IMR-90 (cell line): ENCODE measurements at regions not wholly inside any gene's neighbourhood (a gene's known extent, or its start where the extent isn't known, plus 50 kb on each side); places are given as distances from the start of the nearest gene placed in this dataset.

Experiments used
- ATAC-seq: fragments of 200-7000 bp; cut with Tn5 transposase; 2 replicates; pipeline ENCODE4 v1.9.1; 2020; ENCODE audit warnings: low read depth, mild to moderate bottlenecking, moderate library complexity
- BruUV-seq: library from RNA; stranded (reverse); fragments of 400-500 nt; replicated peaks from 2 replicates; lab custom pipeline; 2021; lab: Mats Ljungman, UMichigan
- CTCF ChIA-PET: fragments of 300-600 bp; formaldehyde crosslinking; extraction: SDS; loops from one replicate; lab custom pipeline; 2021; ENCODE audit warnings: antibody characterized with exemption; lab: Yijun Ruan, JAX
- POLR2A ChIA-PET: fragments of 300-600 bp; sonication (Branson Sonifier 250); formaldehyde crosslinking; loops from one replicate; lab custom pipeline; 2022; ENCODE audit warnings: antibody characterized with exemption; ENCODE audit not compliant: unreplicated experiment; lab: Charles Lee
- DNase-seq: peaks from one replicate; pipeline ENCODE4 v3.0.0; 2013
- H2AFZ ChIP-seq: replicated peaks from 2 replicates; pipeline ENCODE3; 2013; ENCODE audit warnings: low read length, mild to moderate bottlenecking; ENCODE audit not compliant: poor library complexity
- H2AK5ac ChIP-seq: 2 replicates; pipeline ENCODE4 v1.6.1; 2013; ENCODE audit warnings: low read depth, low read length, inconsistent platforms
- H2AK9ac ChIP-seq: replicated peaks from 2 replicates; pipeline ENCODE3; 2013; ENCODE audit warnings: mild to moderate bottlenecking, low read depth, low read length, moderate library complexity; ENCODE audit not compliant: poor library complexity
- H2BK120ac ChIP-seq: 2 replicates; pipeline ENCODE4 v1.6.1; 2013; ENCODE audit warnings: low read depth, low read length, inconsistent platforms
- H2BK15ac ChIP-seq: 3 replicates; pipeline ENCODE4 v1.6.1; 2013; ENCODE audit warnings: low read depth, low read length, inconsistent platforms
- H2BK20ac ChIP-seq: 2 replicates; pipeline ENCODE4 v1.6.1; 2013; ENCODE audit warnings: low read depth, mild to moderate bottlenecking, inconsistent platforms, low read length, moderate library complexity
- H2BK5ac ChIP-seq: 2 replicates; pipeline ENCODE4 v1.6.1; 2013; ENCODE audit warnings: mild to moderate bottlenecking, low read depth, low read length, inconsistent platforms; ENCODE audit not compliant: poor library complexity, severe bottlenecking
- H3K14ac ChIP-seq: replicated peaks from 2 replicates; pipeline ENCODE4 v1.6.1; 2013; ENCODE audit warnings: low read depth, low read length, inconsistent platforms
- H3K18ac ChIP-seq: 2 replicates; pipeline ENCODE4 v1.6.1; 2013; ENCODE audit warnings: low read depth, low read length, control low read depth
- H3K23ac ChIP-seq: 2 replicates; pipeline ENCODE4 v1.6.1; 2013; ENCODE audit warnings: low read depth, low read length, inconsistent platforms
- H3K27ac ChIP-seq: 2 replicates; pipeline ENCODE4 v1.5.1; 2013; ENCODE audit warnings: mild to moderate bottlenecking, control low read depth, low read length; ENCODE audit not compliant: insufficient read depth
- H3K27me3 ChIP-seq: 2 replicates; pipeline ENCODE4 v1.6.1; 2013; ENCODE audit warnings: low read length; ENCODE audit not compliant: control insufficient read depth, insufficient read depth
- H3K36me3 ChIP-seq: 2 replicates; pipeline ENCODE4 v1.6.1; 2013; ENCODE audit warnings: low read length, mixed read lengths; ENCODE audit not compliant: control insufficient read depth, insufficient read depth
- H3K4ac ChIP-seq: 2 replicates; pipeline ENCODE4 v1.6.1; 2013; ENCODE audit warnings: low read depth, low read length, inconsistent platforms
- H3K4me1 ChIP-seq: 2 replicates; pipeline ENCODE4 v1.6.1; 2013; ENCODE audit warnings: low read length, mixed read lengths; ENCODE audit not compliant: control insufficient read depth, insufficient read depth
- H3K4me2 ChIP-seq: 2 replicates; pipeline ENCODE4 v1.6.1; 2013; ENCODE audit warnings: low read depth, mild to moderate bottlenecking, control low read depth, low read length, moderate library complexity
- H3K4me3 ChIP-seq: 2 replicates; pipeline ENCODE4 v1.5.1; 2013; ENCODE audit warnings: low read depth, mild to moderate bottlenecking, control low read depth, low read length, moderate library complexity; ENCODE audit not compliant: insufficient read depth
- H3K56ac ChIP-seq: 2 replicates; pipeline ENCODE4 v1.6.1; 2013; ENCODE audit warnings: low read length, inconsistent platforms; ENCODE audit not compliant: insufficient read depth; ENCODE audit errors: extremely low read depth
- H3K79me1 ChIP-seq, 2 experiments: 2 replicates each; pipeline ENCODE4 v1.6.1; 2013; ENCODE audit warnings: low read length in 2 of 2, inconsistent platforms in 1 of 2, low read depth in 1 of 2
- H3K9ac ChIP-seq: 2 replicates; pipeline ENCODE4 v1.6.1; 2013; ENCODE audit warnings: low read depth, low read length, control low read depth
- H3K9me1 ChIP-seq: 2 replicates; pipeline ENCODE4 v1.6.1; 2013; ENCODE audit warnings: low read length, inconsistent platforms; ENCODE audit not compliant: insufficient read depth
- H3K9me3 ChIP-seq: 2 replicates; pipeline ENCODE4 v1.6.1; 2013; ENCODE audit warnings: low read length; ENCODE audit not compliant: control insufficient read depth, insufficient read depth
- H4K20me1 ChIP-seq: 2 replicates; pipeline ENCODE4 v1.6.1; 2013; ENCODE audit warnings: low read length, inconsistent platforms; ENCODE audit not compliant: insufficient read depth
- H4K5ac ChIP-seq: 2 replicates; pipeline ENCODE4 v1.6.1; 2013; ENCODE audit warnings: mild to moderate bottlenecking, low read depth, low read length, control low read depth
- H4K8ac ChIP-seq, 2 experiments: 2 replicates each; pipeline ENCODE4 v1.6.1; 2013; ENCODE audit warnings: low read depth in 2 of 2, low read length in 2 of 2, control low read depth in 1 of 2, inconsistent platforms in 1 of 2
- H4K91ac ChIP-seq: 2 replicates; pipeline ENCODE4 v1.6.1; 2013; ENCODE audit warnings: low read depth, low read length, inconsistent platforms; ENCODE audit not compliant: insufficient read depth
- BHLHE40 ChIP-seq: fragments of 150-350 bp; IDR thresholded peaks from 2 replicates; pipeline ENCODE4 v1.6.1; 2016; ENCODE audit warnings: mild to moderate bottlenecking, low read depth, low read length
- CEBPB ChIP-seq: IDR thresholded peaks from 2 replicates; pipeline ENCODE4 v1.6.1; 2012; ENCODE audit warnings: low read depth, low read length, improper control_type of control experiment
- CHD1 ChIP-seq: IDR thresholded peaks from 2 replicates; pipeline ENCODE4 v1.6.1; 2012; ENCODE audit warnings: low read depth, low read length, improper control_type of control experiment
- FOS ChIP-seq: fragments of 150-350 bp; IDR thresholded peaks from 2 replicates; pipeline ENCODE4 v1.6.1; 2016; ENCODE audit warnings: low read depth, low read length
- MAZ ChIP-seq: IDR thresholded peaks from 2 replicates; pipeline ENCODE4 v1.6.1; 2012; ENCODE audit warnings: low read depth, mild to moderate bottlenecking, low read length, improper control_type of control experiment, moderate library complexity, borderline replicate concordance
- MXI1 ChIP-seq: IDR thresholded peaks from 2 replicates; pipeline ENCODE4 v1.6.1; 2012; ENCODE audit warnings: low read depth, mild to moderate bottlenecking, low read length, moderate library complexity, borderline replicate concordance
- NFE2L2 ChIP-seq: fragments of 150-350 bp; IDR thresholded peaks from 2 replicates; pipeline ENCODE4 v1.6.1; 2016; ENCODE audit warnings: low read depth, mild to moderate bottlenecking, low read length
- POLR2A ChIP-seq: IDR thresholded peaks from 2 replicates; pipeline ENCODE4 v1.6.1; 2012; ENCODE audit warnings: mild to moderate bottlenecking, low read depth, low read length
- RAD21 ChIP-seq: IDR thresholded peaks from 2 replicates; pipeline ENCODE4 v1.6.1; 2012; ENCODE audit warnings: low read length, improper control_type of control experiment
- RCOR1 ChIP-seq: IDR thresholded peaks from 2 replicates; pipeline ENCODE4 v1.6.1; 2012; ENCODE audit warnings: mild to moderate bottlenecking, low read length, improper control_type of control experiment; ENCODE audit not compliant: insufficient replicate concordance
- RFX5 ChIP-seq: IDR thresholded peaks from 2 replicates; pipeline ENCODE4 v1.8.0; 2012; ENCODE audit warnings: low read depth, mild to moderate bottlenecking, low read length, moderate library complexity
- SMC3 ChIP-seq: fragments of 150-350 bp; IDR thresholded peaks from 2 replicates; pipeline ENCODE4 v1.6.1; 2016; ENCODE audit warnings: low read depth, mild to moderate bottlenecking, antibody characterized with exemption, low read length, moderate library complexity
- WGBS, 2 experiments: methylation state at CpG; one replicate each; pipeline versions ENCODE4 v1.1.5 to v1.1.7; 2013; ENCODE audit warnings: missing lambda C conversion rate in 2 of 2; ENCODE audit not compliant: insufficient read length in 1 of 2; ENCODE audit errors: extremely low coverage in 2 of 2; 5-methylcytosine and 5-hydroxymethylcytosine counted together
- dilution Hi-C: fragments of 300-500 bp; cut with HindIII; formaldehyde crosslinking; loops from one replicate; pipeline ENCODE4 v1.14.3; 2018; ENCODE audit warnings: low sequenced_read_pairs; ENCODE audit not compliant: unreplicated experiment
- in situ Hi-C: fragments of 300-500 bp; cut with MboI; formaldehyde crosslinking; loops from 3 replicates; pipeline ENCODE4 v1.14.3; 2019; ENCODE audit warnings: low sequenced_read_pairs, inconsistent platforms, mixed read lengths
- intact Hi-C: fragments of 100-400 bp; cut with micrococcal nuclease; formaldehyde crosslinking; loops from 2 replicates; pipeline ENCODE4 v1.10.0; 2022
- TF ChIP-seq, protein P1 (sequence below): conservative IDR thresholded peaks from 2 replicates; pipeline ENCODE4 v1.5.1; 2012; ENCODE audit warnings: mild to moderate bottlenecking, low read depth, low read length, improper control_type of control experiment
- TF ChIP-seq, protein P2 (sequence below): fragments of 150-350 bp; IDR thresholded peaks from 2 replicates; pipeline ENCODE4 v1.6.1; 2017; ENCODE audit warnings: mild to moderate bottlenecking, antibody characterized with exemption, low read length, low read depth
- TF ChIP-seq, protein P3 (sequence below): fragments of 150-350 bp; IDR thresholded peaks from 2 replicates; pipeline ENCODE4 v1.6.1; 2016; ENCODE audit warnings: low read depth, mild to moderate bottlenecking, low read length, moderate library complexity, borderline replicate concordance

DNA sequence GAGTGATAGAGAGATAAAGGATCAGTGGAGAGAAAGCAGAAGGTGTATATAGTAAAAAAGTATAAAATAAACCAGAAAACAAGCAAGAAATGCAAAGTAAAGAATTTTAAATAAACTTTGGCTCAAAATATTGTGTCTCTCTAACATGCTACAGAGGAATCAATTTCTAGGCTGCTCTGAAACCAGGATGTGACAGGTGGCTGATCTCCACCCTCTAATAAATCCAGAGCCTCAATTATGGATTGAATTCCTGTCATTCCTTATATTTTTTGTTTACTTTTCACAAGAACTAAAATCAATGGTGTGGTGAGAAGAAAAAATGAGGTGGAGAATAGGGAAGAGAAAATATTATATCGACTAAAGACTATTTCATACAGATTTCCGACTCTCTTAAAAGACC, 965.1 kb upstream of the SEMA6A start:
- Histone ChIP-seq H3K4ac (no peak overlapping the region), H2BK120ac (no peak overlapping the region), H3K4me1 (no peaks in the 10 kb centered on the region), H3K9ac (no peak overlapping the region), H3K14ac (no peak overlapping the region), H3K36me3 (no peaks in the 10 kb centered on the region), H4K20me1 (no peaks in the 10 kb centered on the region), H3K79me1 (no peaks in the 10 kb centered on the region), H2AK9ac (no peak overlapping the region), H3K27me3 (no peaks in the 10 kb centered on the region), H3K9me3 (no peaks in the 10 kb centered on the region), H3K18ac (no peak overlapping the region), H3K9me1 (no peaks in the 10 kb centered on the region), H3K56ac (no peak overlapping the region), H3K4me3 (no peak overlapping the region), H4K5ac (no peak overlapping the region), H3K4me2 (no peak overlapping the region), H4K8ac (no peak overlapping the region), H2BK5ac (no peak overlapping the region), H3K23ac (no peak overlapping the region), H3K27ac (no peak overlapping the region), H4K91ac (no peak overlapping the region), H2BK15ac (no peak overlapping the region), H2AK5ac (no peak overlapping the region), H2AFZ (no peak overlapping the region), H2BK20ac (no peak overlapping the region)
- no peak for TF ChIP-seq MXI1
- TF ChIP-seq, protein P1, sequence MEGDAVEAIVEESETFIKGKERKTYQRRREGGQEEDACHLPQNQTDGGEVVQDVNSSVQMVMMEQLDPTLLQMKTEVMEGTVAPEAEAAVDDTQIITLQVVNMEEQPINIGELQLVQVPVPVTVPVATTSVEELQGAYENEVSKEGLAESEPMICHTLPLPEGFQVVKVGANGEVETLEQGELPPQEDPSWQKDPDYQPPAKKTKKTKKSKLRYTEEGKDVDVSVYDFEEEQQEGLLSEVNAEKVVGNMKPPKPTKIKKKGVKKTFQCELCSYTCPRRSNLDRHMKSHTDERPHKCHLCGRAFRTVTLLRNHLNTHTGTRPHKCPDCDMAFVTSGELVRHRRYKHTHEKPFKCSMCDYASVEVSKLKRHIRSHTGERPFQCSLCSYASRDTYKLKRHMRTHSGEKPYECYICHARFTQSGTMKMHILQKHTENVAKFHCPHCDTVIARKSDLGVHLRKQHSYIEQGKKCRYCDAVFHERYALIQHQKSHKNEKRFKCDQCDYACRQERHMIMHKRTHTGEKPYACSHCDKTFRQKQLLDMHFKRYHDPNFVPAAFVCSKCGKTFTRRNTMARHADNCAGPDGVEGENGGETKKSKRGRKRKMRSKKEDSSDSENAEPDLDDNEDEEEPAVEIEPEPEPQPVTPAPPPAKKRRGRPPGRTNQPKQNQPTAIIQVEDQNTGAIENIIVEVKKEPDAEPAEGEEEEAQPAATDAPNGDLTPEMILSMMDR = no peak
- TF ChIP-seq RFX5 = no peak
- no peak for TF ChIP-seq RCOR1
- TF ChIP-seq CEBPB = no peak
- TF ChIP-seq, protein P2, sequence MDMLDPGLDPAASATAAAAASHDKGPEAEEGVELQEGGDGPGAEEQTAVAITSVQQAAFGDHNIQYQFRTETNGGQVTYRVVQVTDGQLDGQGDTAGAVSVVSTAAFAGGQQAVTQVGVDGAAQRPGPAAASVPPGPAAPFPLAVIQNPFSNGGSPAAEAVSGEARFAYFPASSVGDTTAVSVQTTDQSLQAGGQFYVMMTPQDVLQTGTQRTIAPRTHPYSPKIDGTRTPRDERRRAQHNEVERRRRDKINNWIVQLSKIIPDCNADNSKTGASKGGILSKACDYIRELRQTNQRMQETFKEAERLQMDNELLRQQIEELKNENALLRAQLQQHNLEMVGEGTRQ = no peak
- TF ChIP-seq, protein P3, sequence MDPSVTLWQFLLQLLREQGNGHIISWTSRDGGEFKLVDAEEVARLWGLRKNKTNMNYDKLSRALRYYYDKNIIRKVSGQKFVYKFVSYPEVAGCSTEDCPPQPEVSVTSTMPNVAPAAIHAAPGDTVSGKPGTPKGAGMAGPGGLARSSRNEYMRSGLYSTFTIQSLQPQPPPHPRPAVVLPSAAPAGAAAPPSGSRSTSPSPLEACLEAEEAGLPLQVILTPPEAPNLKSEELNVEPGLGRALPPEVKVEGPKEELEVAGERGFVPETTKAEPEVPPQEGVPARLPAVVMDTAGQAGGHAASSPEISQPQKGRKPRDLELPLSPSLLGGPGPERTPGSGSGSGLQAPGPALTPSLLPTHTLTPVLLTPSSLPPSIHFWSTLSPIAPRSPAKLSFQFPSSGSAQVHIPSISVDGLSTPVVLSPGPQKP = no peak
- no peak for TF ChIP-seq CHD1
- no peak for TF ChIP-seq MAZ
- no peak for TF ChIP-seq POLR2A
- TF ChIP-seq RAD21 = no peak
- no peak for TF ChIP-seq FOS
- TF ChIP-seq SMC3 = no peak
- no peak for TF ChIP-seq BHLHE40
- no peak for TF ChIP-seq NFE2L2
- in situ Hi-C loops (no loop called here), intact Hi-C loops (no loop called here), dilution Hi-C loops (no loop called here)
- no CpG with 5 or more reads among the region's 2 CpGs for WGBS, 2 experiments
- CTCF ChIA-PET = no interaction called here
- DNase-seq (no peak), ATAC-seq (no peak)
- no TSS peak for BruUV-seq
- POLR2A ChIA-PET = interaction anchor here (0.6 kb wide), 1 partner anchor 8 kb away, joined by 8 read pairs; no protein-coding TSS in a partner anchor
